Pons (tissue), 1 donor: ENCODE measurements at regions not wholly inside any gene's neighbourhood (a gene's known extent, or its start where the extent isn't known, plus 50 kb on each side); places are given as distances from the start of the nearest gene placed in this dataset.
"Not testable (repeated sequence)": the region's sequence is repeated elsewhere in the genome, so short reads cannot be mapped to it uniquely, and the experiment has no call there.

Experiments
- DNase-seq: peaks from one replicate; pipeline ENCODE4 v3.0.0-alpha.2; 2016; ENCODE audit warnings: low spot score

- DNase-seq: no peak
Observed at GRCh38 chr6:37580176-37580955, 80.7 kb upstream of the CCDC167 start.

- no peak for DNase-seq
Observed at GRCh38 chr6:37579444-37580067, 79.9 kb upstream of the CCDC167 start.

GRCh38 chr6:37578104-37578503 is 78.4 kb upstream of the CCDC167 start:
- no peak for DNase-seq

DNA sequence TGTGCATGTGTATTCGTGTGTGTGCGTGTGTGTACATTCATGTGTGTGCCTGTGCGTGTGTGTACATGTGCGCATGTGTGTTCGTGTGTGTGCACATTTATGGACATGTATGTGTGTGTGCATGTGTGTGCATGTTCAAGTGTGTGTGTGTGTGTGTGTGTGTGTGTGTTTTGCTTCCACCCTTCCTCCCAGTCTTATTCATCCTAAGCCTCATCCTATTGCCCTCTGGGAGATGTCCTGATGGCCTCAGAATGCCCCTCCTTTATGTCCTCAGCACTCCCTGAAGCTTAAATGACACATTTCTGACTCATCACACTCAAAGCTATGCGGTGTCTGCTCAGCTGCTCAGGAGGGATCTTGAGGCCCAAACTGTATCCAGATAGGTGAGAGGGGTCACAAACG is 76.6 kb upstream of the CCDC167 start:
- no peak for DNase-seq

DNA sequence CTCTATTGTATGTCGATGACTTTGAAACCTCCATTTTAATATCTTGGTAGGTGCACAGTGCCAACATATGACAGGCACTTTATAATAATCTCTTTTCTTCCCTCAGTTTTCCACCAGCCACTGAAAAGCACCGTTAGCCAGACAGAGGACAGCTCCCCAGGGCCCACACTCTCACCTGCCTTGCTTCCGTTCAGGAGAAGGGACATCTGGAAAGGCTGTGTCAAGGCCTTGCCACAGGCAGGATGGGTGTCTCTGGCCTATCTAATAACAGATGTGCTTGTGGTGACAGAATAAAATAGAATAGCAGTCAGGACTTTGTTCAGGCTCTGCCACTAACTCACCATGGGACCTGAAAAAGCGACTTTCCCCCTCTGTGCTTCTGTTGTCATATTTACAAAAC is 75.5 kb upstream of the CCDC167 start:
- no peak for DNase-seq

GRCh38 chr6:37572334-37572733 is 72.6 kb upstream of the CCDC167 start:
- DNase-seq: no peak

- DNase-seq: no peak
Observed at GRCh38 chr6:37570482-37571133, 70.9 kb upstream of the CCDC167 start.

DNA sequence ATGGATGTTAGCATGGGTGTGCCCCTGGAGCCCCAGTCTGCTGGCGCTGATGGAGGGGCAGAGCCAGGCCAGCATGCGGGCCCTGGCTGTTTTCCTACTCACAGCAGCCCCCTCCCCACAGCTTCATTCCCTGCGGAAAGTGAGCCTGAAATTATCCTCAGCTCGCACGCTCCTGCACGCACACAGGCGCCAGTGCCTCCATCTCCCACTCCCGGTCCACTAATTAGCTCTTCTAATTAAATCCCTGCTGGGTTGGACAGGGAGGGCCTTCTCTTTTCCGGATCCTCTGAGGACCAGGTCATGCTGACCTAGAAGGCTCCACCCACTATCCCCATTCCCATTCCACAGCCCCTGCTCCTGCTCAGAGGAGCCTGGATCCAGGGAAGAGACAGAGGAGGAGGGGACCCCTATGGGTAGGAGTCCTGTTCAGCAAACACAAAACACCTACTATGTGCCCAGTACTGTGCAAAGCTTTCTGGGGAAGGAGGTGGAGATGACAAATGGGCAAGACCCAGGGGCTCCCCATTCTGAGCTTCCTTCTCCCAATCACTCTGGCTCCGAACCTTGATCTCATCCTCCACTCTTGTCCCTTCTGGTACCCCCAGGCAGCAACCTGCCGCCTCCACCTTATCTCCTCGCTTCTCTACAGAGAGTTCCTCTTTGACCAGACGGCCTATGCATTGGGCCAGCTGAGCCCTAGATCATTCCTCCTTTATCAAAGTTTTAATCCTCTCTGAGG is 70.2 kb upstream of the CCDC167 start:
- DNase-seq: no peak

GRCh38 chr6:37569317-37569716 is 69.6 kb upstream of the CCDC167 start:
- DNase-seq: no peak

- DNase-seq: no peak
Observed at GRCh38 chr6:37566950-37567349, 67.3 kb upstream of the CCDC167 start.

DNA sequence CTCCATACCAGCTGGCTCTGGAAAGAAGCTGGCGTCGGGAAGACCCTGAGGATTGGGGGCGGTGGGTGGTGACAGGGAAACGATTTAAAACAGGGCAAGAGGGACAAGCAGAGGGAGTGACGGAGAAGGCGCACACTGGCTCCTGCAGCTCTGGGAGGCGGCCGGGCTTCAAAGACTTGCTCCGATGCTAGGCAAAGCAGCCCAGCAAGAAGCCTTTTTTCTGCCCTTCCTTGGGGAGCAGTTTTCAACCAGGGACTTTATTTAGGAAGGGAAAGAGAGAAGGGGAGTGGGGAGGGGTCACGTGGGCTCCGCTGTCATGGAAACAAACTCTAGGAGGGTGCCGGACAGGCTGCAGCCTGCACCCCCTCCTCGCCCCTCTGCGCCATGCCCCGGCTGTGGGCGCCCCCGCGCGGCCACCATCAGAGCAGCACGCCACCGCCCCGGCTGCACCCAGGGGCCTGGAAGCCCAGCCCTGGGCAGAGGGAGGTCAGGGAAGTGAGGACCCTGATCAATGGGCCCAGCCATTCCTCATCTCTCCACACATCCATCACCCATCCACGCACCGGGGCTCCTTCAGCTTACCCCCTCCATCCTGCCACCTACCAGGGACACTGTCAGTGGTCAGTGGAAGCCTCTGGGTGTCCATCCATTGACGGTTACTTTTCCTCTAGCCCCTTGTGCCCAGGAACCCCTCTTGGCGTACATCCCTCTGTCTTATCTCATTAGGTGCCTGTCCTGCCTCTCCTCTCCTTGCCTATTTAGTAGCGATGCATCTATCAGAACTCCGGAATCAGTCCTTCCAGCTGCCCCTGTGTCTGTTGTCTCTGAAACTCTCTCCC is 66.6 kb upstream of the CCDC167 start:
- DNase-seq: peak; percentile 63

DNA sequence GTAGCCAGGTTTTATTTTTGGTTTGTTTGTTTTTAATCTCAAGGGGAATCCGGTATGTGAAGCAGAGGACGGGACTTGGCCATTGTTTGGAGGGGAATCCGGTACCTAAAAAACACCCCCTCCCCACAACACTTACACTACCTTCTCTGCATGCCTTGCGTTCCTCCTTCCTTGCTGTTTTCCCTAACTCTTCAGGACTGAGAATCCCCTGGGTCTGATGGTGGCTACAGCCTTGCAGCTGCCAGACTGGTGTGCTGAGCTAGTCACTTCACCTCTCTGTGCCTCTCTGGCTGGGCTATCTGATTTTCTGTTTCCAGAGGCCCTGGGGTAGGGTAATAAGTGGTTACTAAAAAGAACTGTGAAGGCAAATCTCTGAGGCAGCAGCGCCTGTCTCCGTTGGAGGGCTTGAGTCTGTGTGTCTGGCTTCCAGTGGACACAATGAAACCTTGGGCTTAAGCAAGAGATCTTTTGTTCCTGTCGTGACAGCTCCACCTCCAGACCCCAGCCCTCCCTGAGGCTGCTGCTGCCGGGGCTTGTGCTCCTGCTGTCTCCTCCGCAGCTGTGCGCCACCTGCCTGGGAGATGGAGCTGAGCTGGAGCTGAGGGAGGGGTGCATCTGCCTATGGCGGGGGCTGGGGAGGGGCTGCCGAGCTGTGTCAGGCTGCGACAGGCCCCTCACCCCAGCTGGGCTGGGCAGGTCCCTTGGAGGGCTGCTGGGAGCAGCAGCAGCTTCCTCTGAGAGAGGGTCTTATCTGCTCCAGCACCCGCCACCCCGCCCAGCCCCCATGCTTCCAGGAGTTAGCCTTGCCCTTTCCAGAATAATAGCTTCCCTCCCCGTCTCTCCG is 65.8 kb upstream of the CCDC167 start:
- no peak for DNase-seq

DNA sequence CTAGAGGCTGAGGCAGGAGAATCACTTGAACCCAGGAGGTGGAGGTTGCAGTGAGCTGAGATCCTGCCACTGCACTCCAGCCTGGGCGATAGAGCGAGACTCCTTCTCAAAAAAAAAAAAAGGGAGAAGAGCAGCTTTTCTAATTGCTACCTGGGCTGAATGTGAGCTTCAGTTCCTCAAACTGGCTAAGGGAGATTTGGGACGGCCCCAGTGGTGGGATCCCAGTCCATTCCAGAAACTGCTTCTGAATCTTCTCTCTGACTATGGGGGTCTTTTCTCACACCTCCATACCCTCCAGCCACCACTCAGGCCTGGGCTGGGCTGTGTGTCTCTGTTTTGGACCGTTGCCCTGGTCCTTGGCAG is 63.2 kb upstream of the CCDC167 start:
- not testable (repeated sequence) for DNase-seq

GRCh38 chr6:37561361-37561760 is 61.7 kb upstream of the CCDC167 start:
- no peak for DNase-seq

- no peak for DNase-seq
Observed at GRCh38 chr6:37560737-37561103, 61.0 kb upstream of the CCDC167 start.

DNA sequence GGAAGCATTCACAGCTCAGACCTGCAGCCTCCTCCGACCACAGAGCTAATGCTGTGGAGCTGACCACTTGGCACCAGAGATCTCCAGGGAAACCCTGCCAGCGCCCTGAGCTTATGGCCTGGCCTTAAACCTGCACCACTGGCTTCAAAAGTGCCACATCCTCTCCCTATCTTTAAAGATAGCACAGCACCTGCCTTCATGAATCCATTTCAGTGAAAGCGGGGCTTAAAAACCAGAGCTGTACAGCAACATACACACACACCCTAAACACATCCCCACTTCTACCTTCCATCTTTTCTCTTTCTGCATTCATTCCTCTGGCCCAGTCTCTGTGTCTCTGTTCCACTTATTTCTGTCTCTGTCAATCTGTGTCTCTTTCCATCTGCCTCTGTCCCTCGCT is 59.8 kb upstream of the CCDC167 start:
- no peak for DNase-seq

DNA sequence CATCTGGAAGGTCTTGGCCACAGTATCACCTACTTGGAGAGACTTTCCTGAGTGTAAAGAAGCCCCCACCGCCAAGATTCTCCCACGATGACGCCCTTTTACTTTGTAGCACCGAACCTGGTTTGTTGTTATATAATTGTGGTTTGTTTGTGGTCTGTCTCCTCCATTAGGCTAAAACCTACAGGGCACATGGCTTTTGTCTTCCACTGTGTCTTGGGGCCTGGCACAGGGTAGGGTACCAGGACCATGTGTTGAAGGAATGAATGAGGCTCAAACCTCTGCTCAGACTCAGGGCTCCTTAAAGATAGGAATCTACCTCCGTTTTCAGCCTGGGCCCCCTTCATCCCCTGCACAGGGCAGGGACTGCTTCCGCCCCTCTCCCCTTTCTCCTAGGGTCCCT is 59.4 kb upstream of the CCDC167 start:
- DNase-seq: no peak

GRCh38 chr6:37558646-37559045 is 59.0 kb upstream of the CCDC167 start:
- no peak for DNase-seq

GRCh38 chr6:37558168-37558567 is 58.5 kb upstream of the CCDC167 start:
- no peak for DNase-seq

GRCh38 chr6:37557645-37558114 is 58.0 kb upstream of the CCDC167 start:
- DNase-seq: no peak
